ENCODE measurements at regions not wholly inside any gene's neighbourhood (a gene's known extent, or its start where the extent isn't known, plus 50 kb on each side); places are given as distances from the start of the nearest gene placed in this dataset.

GRCh38 chr2:157068237-157068636 lies 189.3 kb upstream of the GALNT5 start:
- TF ChIP-seq, protein P1, sequence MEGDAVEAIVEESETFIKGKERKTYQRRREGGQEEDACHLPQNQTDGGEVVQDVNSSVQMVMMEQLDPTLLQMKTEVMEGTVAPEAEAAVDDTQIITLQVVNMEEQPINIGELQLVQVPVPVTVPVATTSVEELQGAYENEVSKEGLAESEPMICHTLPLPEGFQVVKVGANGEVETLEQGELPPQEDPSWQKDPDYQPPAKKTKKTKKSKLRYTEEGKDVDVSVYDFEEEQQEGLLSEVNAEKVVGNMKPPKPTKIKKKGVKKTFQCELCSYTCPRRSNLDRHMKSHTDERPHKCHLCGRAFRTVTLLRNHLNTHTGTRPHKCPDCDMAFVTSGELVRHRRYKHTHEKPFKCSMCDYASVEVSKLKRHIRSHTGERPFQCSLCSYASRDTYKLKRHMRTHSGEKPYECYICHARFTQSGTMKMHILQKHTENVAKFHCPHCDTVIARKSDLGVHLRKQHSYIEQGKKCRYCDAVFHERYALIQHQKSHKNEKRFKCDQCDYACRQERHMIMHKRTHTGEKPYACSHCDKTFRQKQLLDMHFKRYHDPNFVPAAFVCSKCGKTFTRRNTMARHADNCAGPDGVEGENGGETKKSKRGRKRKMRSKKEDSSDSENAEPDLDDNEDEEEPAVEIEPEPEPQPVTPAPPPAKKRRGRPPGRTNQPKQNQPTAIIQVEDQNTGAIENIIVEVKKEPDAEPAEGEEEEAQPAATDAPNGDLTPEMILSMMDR (IDR thresholded peaks at IDR 0.05): no peak
- no peaks in the 10 kb centered on the region for H3K9me3 ChIP-seq
- H3K4me1 ChIP-seq: no peaks in the 10 kb centered on the region
- H3K4me3 ChIP-seq: no peak overlapping the region
- DNase-seq (no peak), ATAC-seq (no peak)
- H3K36me3 ChIP-seq (ENCODE audit: insufficient read depth in 1 of 2, low read depth in 1 of 2): no peaks in the 10 kb centered on the region
- no peaks in the 10 kb centered on the region for H3K27me3 ChIP-seq (ENCODE audit: insufficient read depth in 3 of 3, low read length in 2 of 3)
- intact Hi-C loops (cut with DNase I): no loop called here
- WGBS, 3 donors: 68 to 85% (median 76%) methylated on average over 1 of the region's 1 CpG
- H3K27ac ChIP-seq: no peak overlapping the region

DNA sequence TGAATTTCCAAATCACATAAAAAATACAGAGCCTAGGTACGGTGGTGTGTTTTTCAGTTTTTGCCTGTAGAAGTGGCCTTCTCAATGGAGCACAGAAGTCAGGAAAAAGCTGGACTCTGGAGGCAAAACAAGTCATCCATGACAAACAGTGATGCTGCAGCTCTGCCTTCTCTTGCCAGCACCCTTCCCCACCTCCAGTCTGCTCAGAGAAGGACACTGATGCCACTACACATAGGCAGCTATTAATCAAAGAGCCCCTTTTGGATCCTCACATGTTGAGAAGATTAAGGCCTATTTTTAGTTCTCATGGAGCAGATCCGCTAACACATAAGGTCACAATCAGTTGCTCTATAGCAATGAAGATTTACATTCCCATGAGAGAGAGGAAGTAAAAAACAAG lies 181.6 kb upstream of the GALNT5 start:
- DNase-seq: no peak
- H3K36me3 ChIP-seq (ENCODE audit: insufficient read depth in 1 of 2, low read depth in 1 of 2): no peaks in the 10 kb centered on the region
- no peak overlapping the region for H3K4me3 ChIP-seq
- H3K27me3 ChIP-seq (ENCODE audit: insufficient read depth in 3 of 3, low read length in 2 of 3): no peaks in the 10 kb centered on the region
- H3K9me3 ChIP-seq: no peaks in the 10 kb centered on the region
- no peak for ATAC-seq
- 62 to 72% (median 67%) methylated on average over 2 of the region's 2 CpGs for WGBS, 3 donors
- H3K27ac ChIP-seq: no peak overlapping the region
- intact Hi-C loops (cut with DNase I): no loop called here
- TF ChIP-seq, protein P1 (IDR thresholded peaks at IDR 0.05): no peak
- no peaks in the 10 kb centered on the region for H3K4me1 ChIP-seq

GRCh38 chr2:157076526-157077161 lies 180.9 kb upstream of the GALNT5 start:
- Histone ChIP-seq H3K36me3 (ENCODE audit: insufficient read depth in 1 of 2, low read depth in 1 of 2) (no peaks in the 10 kb centered on the region), H3K27ac (no peak overlapping the region), H3K27me3 (ENCODE audit: insufficient read depth in 3 of 3, low read length in 2 of 3) (no peaks in the 10 kb centered on the region), H3K9me3 (no peaks in the 10 kb centered on the region), H3K4me1 (no peaks in the 10 kb centered on the region), H3K4me3 (no peak overlapping the region)
- no peak for DNase-seq
- intact Hi-C loops (cut with DNase I): no loop called here
- ATAC-seq: no peak
- WGBS, 3 donors: 73 to 83% (median 76%) methylated on average over 3 of the region's 3 CpGs
- TF ChIP-seq, protein P1 (IDR thresholded peaks at IDR 0.05): no peak

DNA sequence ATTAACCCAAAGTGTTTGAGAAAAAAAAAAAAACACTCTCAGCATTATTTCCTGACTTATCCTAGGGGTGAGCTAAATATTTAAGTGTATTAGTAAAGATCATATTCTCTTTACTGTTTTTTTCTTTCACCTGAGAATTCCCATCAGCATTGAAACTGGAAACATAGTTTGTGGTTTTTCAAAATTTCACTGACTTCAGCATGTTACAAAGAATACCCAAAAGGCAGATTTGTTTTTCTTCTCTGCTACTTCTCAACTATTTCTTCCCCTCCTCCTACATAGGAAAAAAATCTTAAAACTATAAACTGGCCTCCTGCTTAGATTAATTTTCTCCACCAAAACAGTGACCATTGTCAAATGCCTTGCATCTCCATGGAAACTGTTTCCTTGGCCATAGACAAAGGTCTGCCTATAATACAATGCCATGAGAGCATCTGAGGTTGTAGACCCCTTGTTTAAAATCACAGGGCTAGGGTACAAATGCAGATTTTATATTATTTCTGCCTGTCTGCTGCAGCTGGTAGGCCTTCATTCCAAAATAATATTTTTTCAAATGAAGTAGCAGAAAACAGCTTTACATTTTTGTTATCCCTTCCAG lies 179.7 kb upstream of the GALNT5 start:
- Histone ChIP-seq H3K27ac (no peak overlapping the region), H3K4me3 (no peak overlapping the region), H3K4me1 (no peaks in the 10 kb centered on the region), H3K36me3 (ENCODE audit: insufficient read depth in 1 of 2, low read depth in 1 of 2) (no peaks in the 10 kb centered on the region), H3K9me3 (no peaks in the 10 kb centered on the region), H3K27me3 (ENCODE audit: insufficient read depth in 3 of 3, low read length in 2 of 3) (no peaks in the 10 kb centered on the region)
- DNase-seq: no peak
- TF ChIP-seq, protein P1 (IDR thresholded peaks at IDR 0.05): no peak
- no peak for ATAC-seq
- intact Hi-C loops (cut with DNase I): no loop called here

DNA sequence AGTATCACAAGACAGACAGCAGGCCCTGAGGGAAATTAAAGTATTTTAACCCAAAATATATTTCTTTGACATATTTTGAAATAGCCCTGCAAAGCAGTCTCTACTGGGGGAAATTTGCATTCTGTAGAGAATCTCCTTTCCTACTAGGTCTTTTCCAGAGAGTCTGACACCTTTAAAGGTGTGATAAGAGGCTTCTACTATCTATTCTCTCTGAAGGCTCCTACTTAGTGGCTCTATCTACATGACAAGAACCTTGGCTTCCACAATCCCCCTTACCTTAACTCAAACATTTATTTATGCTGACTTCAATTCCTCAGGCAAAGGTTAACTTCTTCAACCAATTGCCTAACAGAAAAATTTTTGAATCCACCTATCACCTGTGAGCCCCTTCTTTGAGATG lies 174.6 kb upstream of the GALNT5 start:
- H3K4me3 ChIP-seq: no peak overlapping the region
- TF ChIP-seq, protein P1 (IDR thresholded peaks at IDR 0.05): no peak

More for the DNA sequence above, 174.6 kb upstream of the GALNT5 start:
- intact Hi-C loops (cut with DNase I): no loop called here
- ATAC-seq: no peak
- no peaks in the 10 kb centered on the region for H3K9me3 ChIP-seq
- no peak for DNase-seq
- peaks cover 7% of the 10 kb centered on the region for H3K4me1 ChIP-seq
- H3K36me3 ChIP-seq (ENCODE audit: insufficient read depth in 1 of 2, low read depth in 1 of 2): no peaks in the 10 kb centered on the region
- H3K27me3 ChIP-seq (ENCODE audit: insufficient read depth in 3 of 3, low read length in 2 of 3): no peaks in the 10 kb centered on the region
- no peak overlapping the region for H3K27ac ChIP-seq
